ENCODE measurements at regions not wholly inside any gene's neighbourhood (a gene's known extent, or its start where the extent isn't known, plus 50 kb on each side); places are given as distances from the start of the nearest gene placed in this dataset.

- TF ChIP-seq CTCF (IDR thresholded peaks at IDR 0.05; ENCODE audit: insufficient read depth, low read length, poor library complexity, severe bottlenecking), result no peak
- TF ChIP-seq EZH2phosphoT487 (conservative IDR thresholded peaks at IDR 0.05; ENCODE audit: low read length), result no peak
Observed at GRCh38 chr6:26180346-26180745, 93.1 kb downstream of the HFE start.

Data from SU-DHL-6 (cell line).